ENCODE measurements at regions not wholly inside any gene's neighbourhood (a gene's known extent, or its start where the extent isn't known, plus 50 kb on each side); places are given as distances from the start of the nearest gene placed in this dataset.

GRCh38 chr10:47196691-47197090, 103.3 kb upstream of the GDF10 start:
- no TSS peak for BruUV-seq (replicated peaks)
- POLR2A ChIA-PET (ENCODE audit: unreplicated experiment): interaction anchor here (0.6 kb wide), 1 partner anchor 16 kb away, joined by 9 read pairs; no protein-coding TSS in a partner anchor
- no peak overlapping the region for H2AFZ ChIP-seq

GRCh38 chr10:47198221-47198620, 101.8 kb upstream of the GDF10 start:
- Histone ChIP-seq H3K4me3 (no peak overlapping the region), H3K36me3 (ENCODE audit: low read depth) (no peaks in the 10 kb centered on the region), H3K27ac (no peak overlapping the region), H3K9me2 (ENCODE audit: insufficient read depth) (no peaks in the 10 kb centered on the region), H3K4me1 (replicated peaks; ENCODE audit: insufficient read depth) (no peaks in the 10 kb centered on the region), H3K79me2 (ENCODE audit: low read depth) (no peaks in the 10 kb centered on the region), H4K20me1 (ENCODE audit: insufficient read depth) (no peaks in the 10 kb centered on the region), H2AFZ (no peak overlapping the region), H3K9me3 (ENCODE audit: insufficient read depth, low read depth) (no peaks in the 10 kb centered on the region), H3K27me3 (ENCODE audit: insufficient read depth, low read depth) (no peaks in the 10 kb centered on the region), H3F3A (ENCODE audit: insufficient read depth, low read depth) (no peaks in the 10 kb centered on the region), H3K4me2 (no peak overlapping the region)
- BruUV-seq (replicated peaks): no TSS peak
- ChIA-PET CTCF (no interaction called here), POLR2A (ENCODE audit: unreplicated experiment) (interaction anchor here (0.6 kb wide), 1 partner anchor 27 kb away, joined by 4 read pairs; no protein-coding TSS in a partner anchor)
- no peak for DNase-seq
- intact Hi-C loops (cut with micrococcal nuclease; ENCODE audit: unreplicated experiment): no loop called here
- TF ChIP-seq EZH2 (IDR thresholded peaks at IDR 0.05; ENCODE audit: low read depth) (no peak), CTCF (conservative IDR thresholded peaks at IDR 0.05) (no peak)

More at GRCh38 chr10:47196691-47197090, 103.3 kb upstream of the GDF10 start:
- intact Hi-C loops (cut with micrococcal nuclease; ENCODE audit: unreplicated experiment): no loop called here
- no peaks in the 10 kb centered on the region for H3K27me3 ChIP-seq (ENCODE audit: insufficient read depth, low read depth)
- H3K4me3 ChIP-seq: no peak overlapping the region
- no peak overlapping the region for H3K4me2 ChIP-seq
- CTCF ChIA-PET: no interaction called here
- H3K4me1 ChIP-seq (replicated peaks; ENCODE audit: insufficient read depth): no peaks in the 10 kb centered on the region
- no peak for DNase-seq
- TF ChIP-seq CTCF (conservative IDR thresholded peaks at IDR 0.05) (no peak), EZH2 (IDR thresholded peaks at IDR 0.05; ENCODE audit: low read depth) (no peak)
- no peaks in the 10 kb centered on the region for H3K9me3 ChIP-seq (ENCODE audit: insufficient read depth, low read depth)
- H3K36me3 ChIP-seq (ENCODE audit: low read depth): no peaks in the 10 kb centered on the region
- H3K27ac ChIP-seq: no peak overlapping the region
- no peaks in the 10 kb centered on the region for H3K9me2 ChIP-seq (ENCODE audit: insufficient read depth)
- no peaks in the 10 kb centered on the region for H3F3A ChIP-seq (ENCODE audit: insufficient read depth, low read depth)
- no peaks in the 10 kb centered on the region for H3K79me2 ChIP-seq (ENCODE audit: low read depth)
- no peaks in the 10 kb centered on the region for H4K20me1 ChIP-seq (ENCODE audit: insufficient read depth)

- no TSS peak for BruUV-seq (replicated peaks)
- no peaks in the 10 kb centered on the region for H3K9me3 ChIP-seq (ENCODE audit: insufficient read depth, low read depth)
- H3F3A ChIP-seq (ENCODE audit: insufficient read depth, low read depth): no peaks in the 10 kb centered on the region
- H3K27ac ChIP-seq: no peak overlapping the region
- DNase-seq: no peak
- no peaks in the 10 kb centered on the region for H3K79me2 ChIP-seq (ENCODE audit: low read depth)
- H3K9me2 ChIP-seq (ENCODE audit: insufficient read depth): no peaks in the 10 kb centered on the region
- no peaks in the 10 kb centered on the region for H3K27me3 ChIP-seq (ENCODE audit: insufficient read depth, low read depth)
- H3K4me2 ChIP-seq: no peak overlapping the region
- intact Hi-C loops (cut with micrococcal nuclease; ENCODE audit: unreplicated experiment): no loop called here
- H3K36me3 ChIP-seq (ENCODE audit: low read depth): no peaks in the 10 kb centered on the region
- H3K4me1 ChIP-seq (replicated peaks; ENCODE audit: insufficient read depth): no peaks in the 10 kb centered on the region
- ChIA-PET POLR2A (ENCODE audit: unreplicated experiment) (no interaction called here), CTCF (interaction anchor here (0.6 kb wide), 1 partner anchor 80 kb away, joined by 4 read pairs; no protein-coding TSS in a partner anchor)
- no peaks in the 10 kb centered on the region for H4K20me1 ChIP-seq (ENCODE audit: insufficient read depth)
- H3K4me3 ChIP-seq: no peak overlapping the region
- no peak overlapping the region for H2AFZ ChIP-seq
- no peak for TF ChIP-seq EZH2 (IDR thresholded peaks at IDR 0.05; ENCODE audit: low read depth)
- no peak for TF ChIP-seq CTCF (conservative IDR thresholded peaks at IDR 0.05)
Observed at GRCh38 chr10:47205192-47205591, 94.8 kb upstream of the GDF10 start.
